ENCODE measurements at regions not wholly inside any gene's neighbourhood (a gene's known extent, or its start where the extent isn't known, plus 50 kb on each side); places are given as distances from the start of the nearest gene placed in this dataset.

GRCh38 chr17:73986641-73987177, 216.8 kb upstream of the RPL38 start:
- TF ChIP-seq DPF2 (IDR thresholded peaks at IDR 0.05) = no peak
- no peak for TF ChIP-seq ZNF263 (CRISPR knock-in tag; IDR thresholded peaks at IDR 0.05; ENCODE audit: borderline replicate concordance)
- TF ChIP-seq HMBOX1 (IDR thresholded peaks at IDR 0.05) = no peak
- no peak for TF ChIP-seq ATF1 (CRISPR knock-in tag; IDR thresholded peaks at IDR 0.05)
- no peak for TF ChIP-seq ATF1 (tag; IDR thresholded peaks at IDR 0.05)
- TF ChIP-seq TEAD2 (tag; IDR thresholded peaks at IDR 0.05) = no peak
- no peak for TF ChIP-seq SMARCE1 (IDR thresholded peaks at IDR 0.05)
- TF ChIP-seq SAFB (IDR thresholded peaks at IDR 0.05; ENCODE audit: borderline replicate concordance, low read depth, low read length) = no peak
- TF ChIP-seq, protein P1, sequence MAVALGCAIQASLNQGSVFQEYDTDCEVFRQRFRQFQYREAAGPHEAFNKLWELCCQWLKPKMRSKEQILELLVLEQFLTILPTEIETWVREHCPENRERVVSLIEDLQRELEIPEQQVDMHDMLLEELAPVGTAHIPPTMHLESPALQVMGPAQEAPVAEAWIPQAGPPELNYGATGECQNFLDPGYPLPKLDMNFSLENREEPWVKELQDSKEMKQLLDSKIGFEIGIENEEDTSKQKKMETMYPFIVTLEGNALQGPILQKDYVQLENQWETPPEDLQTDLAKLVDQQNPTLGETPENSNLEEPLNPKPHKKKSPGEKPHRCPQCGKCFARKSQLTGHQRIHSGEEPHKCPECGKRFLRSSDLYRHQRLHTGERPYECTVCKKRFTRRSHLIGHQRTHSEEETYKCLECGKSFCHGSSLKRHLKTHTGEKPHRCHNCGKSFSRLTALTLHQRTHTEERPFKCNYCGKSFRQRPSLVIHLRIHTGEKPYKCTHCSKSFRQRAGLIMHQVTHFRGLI (CRISPR knock-in tag; IDR thresholded peaks at IDR 0.05) = no peak
- no peak for TF ChIP-seq PBX2 (CRISPR knock-in tag; IDR thresholded peaks at IDR 0.05; ENCODE audit: low read depth)
- TF ChIP-seq PBX2 (tag; conservative IDR thresholded peaks at IDR 0.05; ENCODE audit: low read depth) = no peak
- no peak for TF ChIP-seq ZNF41 (CRISPR knock-in tag; conservative IDR thresholded peaks at IDR 0.05)
- no peak for TF ChIP-seq XRCC4 (IDR thresholded peaks at IDR 0.05; ENCODE audit: extremely low read depth, insufficient read depth, insufficient read length)
- no peak for TF ChIP-seq POLR2AphosphoS2 (IDR thresholded peaks at IDR 0.05; ENCODE audit: low read length)
- no peak for TF ChIP-seq LEF1 (IDR thresholded peaks at IDR 0.05)
- TF ChIP-seq SRSF9 (IDR thresholded peaks at IDR 0.05; ENCODE audit: borderline replicate concordance, low read depth, low read length) = no peak
- TF ChIP-seq CHAMP1 (IDR thresholded peaks at IDR 0.05) = no peak
- no peak for TF ChIP-seq NCOA2 (IDR thresholded peaks at IDR 0.05; ENCODE audit: partially characterized antibody in 2 of 2)
- CTCF ChIA-PET (ENCODE audit: low intra/inter-chr PET ratio) = no interaction called here
- DNase-seq (ENCODE audit: extremely low read depth in 1 of 4, low spot score in 3 of 4) (no peak), FAIRE-seq (no peak), ATAC-seq (no peak)
- no peak overlapping the region for H3K4me3 ChIP-seq
- no TSS peak for BruUV-seq (replicated peaks)
- WGBS (ENCODE audit: insufficient coverage, low coverage, missing lambda C conversion rate) = 0% methylated on average over 8 of the region's 9 CpGs
- H2AFZ ChIP-seq (ENCODE audit: low read depth, low read length) = no peak overlapping the region
- H3K9ac ChIP-seq (ENCODE audit: insufficient read depth in 1 of 2, low read depth in 2 of 2, low read length in 2 of 2) = no peak overlapping the region
- H3K79me2 ChIP-seq (ENCODE audit: control insufficient read depth, insufficient read depth, low read length) = no peaks in the 10 kb centered on the region
- in situ Hi-C loops (cut with MboI) = no loop called here
- H3K36me3 ChIP-seq (ENCODE audit: control insufficient read depth, insufficient read depth, low read length) = no peaks in the 10 kb centered on the region
- H3K9me1 ChIP-seq (ENCODE audit: control insufficient read depth, insufficient read depth, low read length) = no peaks in the 10 kb centered on the region
- no peak overlapping the region for H3K4me2 ChIP-seq (ENCODE audit: insufficient read depth, low read length)
- H4K20me1 ChIP-seq (replicated peaks; ENCODE audit: control insufficient read depth, insufficient read depth, low read length) = peaks cover 2% of the 10 kb centered on the region; the same call in 1 of the 2 replicates
- peaks cover 13 to 42% of the 10 kb centered on the region in 2 experiments; a peak in 3 of 5 replicates for H3K27me3 ChIP-seq (ENCODE audit: control insufficient read depth in 2 of 2, insufficient read depth in 2 of 2, low read length in 2 of 2)
- intact Hi-C loops (cut with micrococcal nuclease) = no loop called here
- no peak overlapping the region for H3K27ac ChIP-seq (ENCODE audit: extremely low read depth, low read depth, low read length)
- H3K9me3 ChIP-seq (replicated peaks; ENCODE audit: control insufficient read depth, insufficient read depth, low read depth, low read length) = no peaks in the 10 kb centered on the region
- POLR2A ChIA-PET = interaction anchor here (0.6 to 1.0 kb wide), 2 partner anchors 10 to 140 kb away, joined by 4 read pairs; no protein-coding TSS in a partner anchor
- H3K4me1 ChIP-seq (replicated peaks in 1 of 2; ENCODE audit: control insufficient read depth in 2 of 2, insufficient read depth in 2 of 2, low read length in 2 of 2) = no peaks in the 10 kb centered on the region
